ENCODE measurements at regions not wholly inside any gene's neighbourhood (a gene's known extent, or its start where the extent isn't known, plus 50 kb on each side); places are given as distances from the start of the nearest gene placed in this dataset.
A peak's percentile ranks its signal among the peaks of the same experiment; 100 is the strongest.
"Not testable (repeated sequence)": the region's sequence is repeated elsewhere in the genome, so short reads cannot be mapped to it uniquely, and the experiment has no call there.

DNA sequence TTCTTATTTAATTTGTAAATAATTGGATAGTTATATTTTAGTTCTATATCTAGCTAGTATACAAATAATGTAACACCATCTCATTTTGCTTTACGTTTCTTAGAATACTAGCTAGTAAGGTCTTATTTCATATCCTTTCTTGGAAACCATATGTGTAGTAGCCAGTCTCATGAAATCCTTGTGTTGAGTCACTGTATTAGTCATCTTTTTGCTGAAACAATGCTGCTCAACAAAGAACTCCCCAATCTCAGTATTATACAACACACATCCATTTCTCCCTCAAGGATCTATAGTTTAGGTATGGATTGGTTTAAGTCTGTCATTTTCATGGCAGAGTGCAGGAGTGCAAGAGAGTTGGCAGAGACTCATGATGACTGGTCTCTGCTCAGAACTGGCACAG, 185.2 kb upstream of the NBPF9 start:
- in situ Hi-C loops (cut with MboI); FAIRE-seq: not testable (repeated sequence)

DNA sequence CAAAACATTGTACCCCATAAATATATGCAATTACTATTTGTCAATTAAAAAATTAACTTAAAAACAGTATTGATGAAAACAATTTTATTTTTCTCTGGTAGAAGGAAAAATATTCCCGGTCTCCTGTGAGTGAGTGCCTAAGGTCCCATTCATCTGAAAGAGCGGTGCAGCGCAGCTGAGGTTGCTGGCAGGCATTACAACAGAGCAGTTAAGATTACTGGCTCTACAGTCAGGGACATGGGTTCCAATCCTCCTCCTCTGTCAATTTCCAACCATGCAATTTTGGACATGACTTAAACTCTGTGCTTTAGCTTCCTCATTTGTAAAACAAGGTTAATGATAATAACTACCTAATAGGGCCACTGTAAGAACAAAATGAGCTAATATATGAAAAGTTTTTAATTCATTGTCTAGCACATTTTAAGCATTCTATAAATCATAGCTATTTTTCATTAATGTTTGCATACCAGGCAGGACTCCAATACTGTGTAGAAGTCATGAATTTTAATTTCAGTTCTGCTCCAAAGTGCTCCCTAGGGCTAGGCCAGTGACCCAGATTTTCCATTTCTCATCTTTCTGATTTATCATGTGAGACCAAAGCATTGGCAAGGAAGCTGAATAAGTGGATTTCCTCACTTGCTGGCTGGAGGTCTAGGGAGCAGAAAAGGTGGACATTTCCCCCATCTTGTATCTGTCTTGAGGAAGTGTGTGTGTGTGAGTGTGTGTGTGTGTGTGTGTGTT, 174.2 kb upstream of the NBPF19 start:
- H3K27ac ChIP-seq (ENCODE audit: extremely low read depth, low read depth, low read length); H3K9me1 ChIP-seq (ENCODE audit: control insufficient read depth, insufficient read depth, low read length); H3K36me3 ChIP-seq (ENCODE audit: control insufficient read depth, insufficient read depth, low read length); in situ Hi-C loops (cut with MboI); H4K20me1 ChIP-seq (replicated peaks; ENCODE audit: control insufficient read depth, insufficient read depth, low read length); H3K27me3 ChIP-seq (ENCODE audit: control insufficient read depth in 2 of 2, insufficient read depth in 2 of 2, low read length in 2 of 2); H3K79me2 ChIP-seq (ENCODE audit: control insufficient read depth, insufficient read depth, low read length); intact Hi-C loops (cut with micrococcal nuclease); DNase-seq (ENCODE audit: extremely low read depth in 1 of 4, low spot score in 3 of 4); BruUV-seq (replicated peaks); H2AFZ ChIP-seq (ENCODE audit: low read depth, low read length); POLR2A ChIA-PET; H3K9ac ChIP-seq (ENCODE audit: insufficient read depth in 1 of 2, low read depth in 2 of 2, low read length in 2 of 2); H3K4me1 ChIP-seq (replicated peaks in 1 of 2; ENCODE audit: control insufficient read depth in 2 of 2, insufficient read depth in 2 of 2, low read length in 2 of 2); FAIRE-seq; CTCF ChIA-PET (ENCODE audit: low intra/inter-chr PET ratio); H3K9me3 ChIP-seq (replicated peaks; ENCODE audit: control insufficient read depth, insufficient read depth, low read depth, low read length); H3K4me3 ChIP-seq; H3K4me2 ChIP-seq (ENCODE audit: insufficient read depth, low read length): not testable (repeated sequence)
- TF ChIP-seq ZNF24 (IDR thresholded peaks at IDR 0.05): peak; percentile 73; the same call in 1 of the 2 replicates
- no CpG with 5 or more reads among the region's 3 CpGs for WGBS (ENCODE audit: insufficient coverage, low coverage, missing lambda C conversion rate)
- ATAC-seq: peak; percentile 52; the same call in 1 of the 3 replicates

More for the DNA sequence above, 185.2 kb upstream of the NBPF9 start:
- H3K9ac ChIP-seq (ENCODE audit: insufficient read depth in 1 of 2, low read depth in 2 of 2, low read length in 2 of 2); H3K79me2 ChIP-seq (ENCODE audit: control insufficient read depth, insufficient read depth, low read length); H3K36me3 ChIP-seq (ENCODE audit: control insufficient read depth, insufficient read depth, low read length); H3K4me1 ChIP-seq (replicated peaks in 1 of 2; ENCODE audit: control insufficient read depth in 2 of 2, insufficient read depth in 2 of 2, low read length in 2 of 2); H3K9me3 ChIP-seq (replicated peaks; ENCODE audit: control insufficient read depth, insufficient read depth, low read depth, low read length); intact Hi-C loops (cut with micrococcal nuclease); CTCF ChIA-PET (ENCODE audit: low intra/inter-chr PET ratio); H2AFZ ChIP-seq (ENCODE audit: low read depth, low read length); H3K9me1 ChIP-seq (ENCODE audit: control insufficient read depth, insufficient read depth, low read length); H3K4me3 ChIP-seq; DNase-seq (ENCODE audit: extremely low read depth in 1 of 4, low spot score in 3 of 4); H3K27ac ChIP-seq (ENCODE audit: extremely low read depth, low read depth, low read length); H3K27me3 ChIP-seq (ENCODE audit: control insufficient read depth in 2 of 2, insufficient read depth in 2 of 2, low read length in 2 of 2); BruUV-seq (replicated peaks); H4K20me1 ChIP-seq (replicated peaks; ENCODE audit: control insufficient read depth, insufficient read depth, low read length); POLR2A ChIA-PET; H3K4me2 ChIP-seq (ENCODE audit: insufficient read depth, low read length): not testable (repeated sequence)
- 25% methylated on average over 1 of the region's 1 CpG for WGBS (ENCODE audit: insufficient coverage, low coverage, missing lambda C conversion rate)
- peak; percentile 43; the same call in 2 of the 3 replicates for ATAC-seq

DNA sequence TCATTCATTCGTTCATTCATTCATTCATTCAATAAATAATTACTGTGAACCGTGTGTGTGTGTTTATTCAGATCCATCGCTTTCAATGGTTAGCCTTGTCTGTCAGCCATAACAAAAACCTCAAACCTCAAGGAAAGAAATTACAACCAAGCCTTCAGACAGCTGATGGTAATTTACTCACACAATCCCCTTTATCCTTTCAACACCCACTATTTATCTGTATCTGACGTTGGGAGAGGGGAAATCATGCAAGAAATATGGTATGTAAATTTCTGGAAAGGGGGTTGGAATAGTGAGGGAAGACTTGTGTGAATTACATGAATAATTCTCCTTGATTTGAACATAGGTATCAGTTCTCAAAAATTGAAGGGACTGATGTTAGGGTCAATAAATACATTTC, 173.6 kb upstream of the NBPF19 start:
- H3K4me1 ChIP-seq (replicated peaks in 1 of 2; ENCODE audit: control insufficient read depth in 2 of 2, insufficient read depth in 2 of 2, low read length in 2 of 2); H3K36me3 ChIP-seq (ENCODE audit: control insufficient read depth, insufficient read depth, low read length); H3K9ac ChIP-seq (ENCODE audit: insufficient read depth in 1 of 2, low read depth in 2 of 2, low read length in 2 of 2); in situ Hi-C loops (cut with MboI); intact Hi-C loops (cut with micrococcal nuclease); DNase-seq (ENCODE audit: extremely low read depth in 1 of 4, low spot score in 3 of 4); POLR2A ChIA-PET; FAIRE-seq; H3K4me3 ChIP-seq; H3K27ac ChIP-seq (ENCODE audit: extremely low read depth, low read depth, low read length); ATAC-seq; H3K27me3 ChIP-seq (ENCODE audit: control insufficient read depth in 2 of 2, insufficient read depth in 2 of 2, low read length in 2 of 2); BruUV-seq (replicated peaks); H2AFZ ChIP-seq (ENCODE audit: low read depth, low read length); H3K9me3 ChIP-seq (replicated peaks; ENCODE audit: control insufficient read depth, insufficient read depth, low read depth, low read length); H4K20me1 ChIP-seq (replicated peaks; ENCODE audit: control insufficient read depth, insufficient read depth, low read length); H3K4me2 ChIP-seq (ENCODE audit: insufficient read depth, low read length); H3K79me2 ChIP-seq (ENCODE audit: control insufficient read depth, insufficient read depth, low read length); CTCF ChIA-PET (ENCODE audit: low intra/inter-chr PET ratio); H3K9me1 ChIP-seq (ENCODE audit: control insufficient read depth, insufficient read depth, low read length): not testable (repeated sequence)
- WGBS (ENCODE audit: insufficient coverage, low coverage, missing lambda C conversion rate): 35% methylated on average over 2 of the region's 4 CpGs

DNA sequence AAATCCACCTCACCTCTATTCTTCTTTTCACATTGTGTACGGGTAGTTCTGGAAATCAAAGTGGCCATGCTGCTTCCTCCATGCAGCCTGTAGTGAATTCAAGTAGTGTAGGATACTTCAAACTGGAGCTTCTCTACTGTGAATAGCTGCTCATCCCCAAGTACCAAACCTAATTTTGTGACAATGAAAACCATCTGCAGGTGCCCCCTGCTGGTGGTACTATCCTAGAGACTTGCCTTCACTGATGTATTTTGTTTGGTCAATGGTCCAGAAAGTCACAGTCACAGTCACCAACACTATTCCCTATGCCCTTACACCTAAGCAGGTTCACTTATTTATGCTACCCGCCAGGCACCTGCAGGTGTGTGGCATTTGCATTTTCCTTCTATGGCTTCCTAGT, 170.0 kb upstream of the NBPF19 start:
- H3K36me3 ChIP-seq (ENCODE audit: control insufficient read depth, insufficient read depth, low read length); in situ Hi-C loops (cut with MboI); FAIRE-seq; H3K27me3 ChIP-seq (ENCODE audit: control insufficient read depth in 2 of 2, insufficient read depth in 2 of 2, low read length in 2 of 2); H3K9ac ChIP-seq (ENCODE audit: insufficient read depth in 1 of 2, low read depth in 2 of 2, low read length in 2 of 2); BruUV-seq (replicated peaks); H3K79me2 ChIP-seq (ENCODE audit: control insufficient read depth, insufficient read depth, low read length); H3K4me3 ChIP-seq; CTCF ChIA-PET (ENCODE audit: low intra/inter-chr PET ratio); H3K27ac ChIP-seq (ENCODE audit: extremely low read depth, low read depth, low read length); POLR2A ChIA-PET; intact Hi-C loops (cut with micrococcal nuclease); H4K20me1 ChIP-seq (replicated peaks; ENCODE audit: control insufficient read depth, insufficient read depth, low read length); H3K4me1 ChIP-seq (replicated peaks in 1 of 2; ENCODE audit: control insufficient read depth in 2 of 2, insufficient read depth in 2 of 2, low read length in 2 of 2); H2AFZ ChIP-seq (ENCODE audit: low read depth, low read length); H3K9me3 ChIP-seq (replicated peaks; ENCODE audit: control insufficient read depth, insufficient read depth, low read depth, low read length); H3K9me1 ChIP-seq (ENCODE audit: control insufficient read depth, insufficient read depth, low read length); H3K4me2 ChIP-seq (ENCODE audit: insufficient read depth, low read length); DNase-seq (ENCODE audit: extremely low read depth in 1 of 4, low spot score in 3 of 4): not testable (repeated sequence)
- ATAC-seq: peak; percentile 89
- no CpG with 5 or more reads among the region's 2 CpGs for WGBS (ENCODE audit: insufficient coverage, low coverage, missing lambda C conversion rate)

Data from K562 (cell line).